GM12878 (cell line): ENCODE measurements at regions not wholly inside any gene's neighbourhood (a gene's known extent, or its start where the extent isn't known, plus 50 kb on each side); places are given as distances from the start of the nearest gene placed in this dataset.

Source experiments
- ATAC-seq: fragments of 200-7000 bp; cut with Tn5 transposase; 3 replicates; pipeline ENCODE4 v1.9.1; 2020; ENCODE audit warnings: mild to moderate bottlenecking, moderate library complexity
- BruUV-seq: library from RNA; stranded (reverse); fragments of 400-500 nt; replicated peaks from 2 replicates; lab custom pipeline; 2021; lab: Mats Ljungman, UMichigan
- CTCF ChIA-PET: fragments of 300-600 bp; sonication (Branson Sonifier 250); formaldehyde crosslinking; extraction: SDS; loops from one replicate; lab custom pipeline; 2021; ENCODE audit warnings: inconsistent platforms; lab: Yijun Ruan, JAX
- POLR2A ChIA-PET: fragments of 350-600 bp; formaldehyde crosslinking; extraction: SDS; loops from one replicate; lab custom pipeline; 2021; ENCODE audit warnings: inconsistent platforms; lab: Charles Lee
- RAD21 ChIA-PET: fragments of 300-600 bp; sonication (Branson Sonifier 250); formaldehyde crosslinking; loops from one replicate; lab custom pipeline; 2023; ENCODE audit warnings: antibody characterized with exemption; ENCODE audit not compliant: unreplicated experiment; lab: Charles Lee
- SMC1A ChIA-PET: fragments of 300-600 bp; sonication (Branson Sonifier 250); formaldehyde crosslinking; loops from one replicate; lab custom pipeline; 2023; ENCODE audit not compliant: unreplicated experiment, uncharacterized antibody; lab: Charles Lee
- DNase-seq: peaks from one replicate; pipeline ENCODE4 v3.0.0-alpha.2; 2011; ENCODE audit warnings: low read depth, low spot score
- FAIRE-seq: peaks from 3 replicates; lab custom pipeline; 2011; peaks lifted over from hg19 to GRCh38; lab: Jason Lieb, UNC
- H2AFZ ChIP-seq: 2 replicates; pipeline ENCODE4 v1.6.0; 2011; ENCODE audit warnings: low read depth, low read length, control low read depth; ENCODE audit not compliant: control insufficient read depth
- H3K27ac ChIP-seq: 2 replicates; pipeline ENCODE4 v1.5.1; 2011; ENCODE audit warnings: control low read depth; ENCODE audit not compliant: control insufficient read depth, insufficient read depth
- H3K27me3 ChIP-seq, 2 experiments: replicated peaks in 1 of 2; 2 replicates each; pipeline versions ENCODE4 v1.6.0 to v1.6.1; 2011; ENCODE audit warnings: low read length in 1 of 2; ENCODE audit not compliant: control insufficient read depth in 2 of 2, insufficient read depth in 2 of 2
- H3K36me3 ChIP-seq, 2 experiments: 2 replicates each; pipeline ENCODE4 v1.5.1; 2011; ENCODE audit warnings: low read length in 1 of 2; ENCODE audit not compliant: control insufficient read depth in 2 of 2, insufficient read depth in 2 of 2
- H3K4me1 ChIP-seq: 2 replicates; pipeline ENCODE4 v1.6.1; 2011; ENCODE audit warnings: mild to moderate bottlenecking, low read length, moderate library complexity, mixed read lengths; ENCODE audit not compliant: control insufficient read depth, insufficient read depth
- H3K4me2 ChIP-seq: 2 replicates; pipeline ENCODE4 v1.6.0; 2011; ENCODE audit warnings: control low read depth; ENCODE audit not compliant: control insufficient read depth, insufficient read depth
- H3K4me3 ChIP-seq: fragments of 200-600 bp; sonication (generic); 2 replicates; pipeline ENCODE4 v1.5.1; 2016
- H3K79me2 ChIP-seq: 2 replicates; pipeline ENCODE4 v1.6.0; 2011; ENCODE audit warnings: low read length; ENCODE audit not compliant: control insufficient read depth, insufficient read depth
- H3K9ac ChIP-seq: 2 replicates; pipeline ENCODE4 v1.8.0; 2011; ENCODE audit warnings: low read length, control low read depth, mixed read lengths; ENCODE audit not compliant: control insufficient read depth, insufficient read depth
- H3K9me3 ChIP-seq: replicated peaks from 3 replicates; pipeline ENCODE4 v1.5.1; 2011; ENCODE audit warnings: mild to moderate bottlenecking, low read length; ENCODE audit not compliant: control insufficient read depth, insufficient read depth
- H4K20me1 ChIP-seq: 2 replicates; pipeline ENCODE4 v1.6.0; 2011; ENCODE audit not compliant: control insufficient read depth, insufficient read depth
- BHLHE40 ChIP-seq, 2 experiments: fragments of 450-650 bp in 1 of 2; IDR thresholded peaks; 2 replicates each; pipeline ENCODE4 v1.6.1; 2011 to 2017; ENCODE audit warnings: low read depth in 2 of 2, borderline replicate concordance in 1 of 2, improper control_type of control experiment in 1 of 2, low read length in 1 of 2, mild to moderate bottlenecking in 1 of 2
- E2F4 ChIP-seq: IDR thresholded peaks from 2 replicates; pipeline ENCODE4 v1.6.1; 2012; ENCODE audit warnings: low read depth, low read length, improper control_type of control experiment
- EGR1 ChIP-seq, 2 experiments: IDR thresholded peaks; 1 replicate in 1 of 2; 2 replicates in 1 of 2; pipeline ENCODE4 v1.6.1; 2011 to 2012; ENCODE audit warnings: low read depth in 2 of 2, low read length in 2 of 2, borderline replicate concordance in 1 of 2, mild to moderate bottlenecking in 1 of 2, moderate library complexity in 1 of 2
- ESRRA ChIP-seq: IDR thresholded peaks from 2 replicates; pipeline ENCODE4 v1.6.1; 2012; ENCODE audit warnings: mild to moderate bottlenecking, low read length, improper control_type of control experiment
- EZH2 ChIP-seq: IDR thresholded peaks from 2 replicates; pipeline ENCODE4 v1.6.1; 2012; ENCODE audit warnings: low read depth, mild to moderate bottlenecking, control low read depth, inconsistent platforms, low read length, borderline replicate concordance; ENCODE audit not compliant: control insufficient read depth
- FOXK2 ChIP-seq: fragments of 450-650 bp; IDR thresholded peaks from 2 replicates; pipeline ENCODE4 v1.6.1; 2017; ENCODE audit warnings: mild to moderate bottlenecking, moderate library complexity
- MAX ChIP-seq: IDR thresholded peaks from 2 replicates; pipeline ENCODE4 v1.6.1; 2012; ENCODE audit warnings: low read depth, low read length, improper control_type of control experiment
- MYB ChIP-seq: fragments of 150-350 bp; IDR thresholded peaks from 2 replicates; pipeline ENCODE4 v1.6.1; 2014; ENCODE audit warnings: mild to moderate bottlenecking, low read depth, low read length, borderline replicate concordance
- POLR2AphosphoS2 ChIP-seq: IDR thresholded peaks from 2 replicates; pipeline ENCODE4 v1.6.1; 2011; ENCODE audit warnings: low read depth, mild to moderate bottlenecking, low read length, improper control_type of control experiment, moderate library complexity
- SIX5 ChIP-seq: IDR thresholded peaks from 2 replicates; pipeline ENCODE4 v1.6.1; 2011; ENCODE audit warnings: mild to moderate bottlenecking, low read depth, low read length, moderate library complexity; ENCODE audit not compliant: severe bottlenecking
- TAF1 ChIP-seq: IDR thresholded peaks from 2 replicates; pipeline ENCODE4 v1.6.1; 2011; ENCODE audit warnings: mild to moderate bottlenecking, low read depth, low read length, borderline replicate concordance
- YY1 ChIP-seq: IDR thresholded peaks from 2 replicates; pipeline ENCODE4 v1.6.1; 2011; ENCODE audit warnings: low read depth, mild to moderate bottlenecking, low read length
- WGBS: methylation state at CpG from one replicate; pipeline ENCODE4 v1.1.6; 2016; ENCODE audit warnings: low lambda C conversion rate; ENCODE audit not compliant: insufficient replicate concordance, insufficient coverage; ENCODE audit errors: missing lambda C conversion rate; 5-methylcytosine and 5-hydroxymethylcytosine counted together
- in situ Hi-C: fragments of 300-500 bp; cut with MboI; formaldehyde crosslinking; loops from 9 replicates; pipeline ENCODE4 v1.14.3; 2018; ENCODE audit warnings: mixed read lengths
- intact Hi-C: fragments of 100-400 bp; cut with micrococcal nuclease; formaldehyde crosslinking; loops from one replicate; pipeline ENCODE4 v1.14.2; 2022; ENCODE audit not compliant: unreplicated experiment
- TF ChIP-seq, protein P1 (sequence below): fragments of 450-650 bp; IDR thresholded peaks from 2 replicates; pipeline ENCODE4 v1.6.1; 2017; ENCODE audit warnings: mild to moderate bottlenecking
- TF ChIP-seq, protein P2 (sequence below): IDR thresholded peaks from 2 replicates; pipeline ENCODE4 v1.6.1; 2012; ENCODE audit warnings: low read depth, low read length, improper control_type of control experiment

DNA sequence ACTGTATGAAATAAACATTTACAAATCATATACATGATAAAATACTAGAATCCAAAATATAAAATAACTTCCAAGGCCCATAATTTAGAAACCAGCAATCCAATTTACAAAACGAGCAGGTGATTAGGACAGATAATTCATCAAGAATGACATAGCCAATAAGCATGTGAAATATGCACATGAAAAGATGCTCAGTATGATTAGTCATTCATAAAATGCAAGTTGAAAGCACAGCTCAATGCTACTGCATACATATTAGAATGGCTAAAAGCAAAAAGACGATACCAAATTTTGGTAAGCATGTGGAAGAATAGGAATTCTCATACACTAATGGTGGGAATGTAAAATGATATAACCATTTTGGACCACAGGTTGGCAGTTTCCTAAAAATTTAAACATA lies 837.2 kb upstream of the MIR17HG start:
- Histone ChIP-seq H3K9ac (no peak overlapping the region), H3K27me3 (no peaks in the 10 kb centered on the region), H3K79me2 (no peaks in the 10 kb centered on the region), H3K4me1 (no peaks in the 10 kb centered on the region), H3K27ac (no peak overlapping the region), H3K4me2 (no peak overlapping the region), H3K4me3 (no peak overlapping the region), H2AFZ (no peak overlapping the region), H3K36me3 (no peaks in the 10 kb centered on the region), H4K20me1 (no peaks in the 10 kb centered on the region), H3K9me3 (no peaks in the 10 kb centered on the region)
- POLR2A ChIA-PET = no interaction called here
- ATAC-seq = no peak
- RAD21 ChIA-PET = no interaction called here
- no peak for FAIRE-seq
- BruUV-seq = no TSS peak
- SMC1A ChIA-PET = no interaction called here
- CTCF ChIA-PET = no interaction called here
- in situ Hi-C loops (no loop called here), intact Hi-C loops (no loop called here)
- no peak for DNase-seq
- 0% methylated on average over 2 of the region's 2 CpGs for whole genome bisulfite sequencing
- TF ChIP-seq, protein P1, sequence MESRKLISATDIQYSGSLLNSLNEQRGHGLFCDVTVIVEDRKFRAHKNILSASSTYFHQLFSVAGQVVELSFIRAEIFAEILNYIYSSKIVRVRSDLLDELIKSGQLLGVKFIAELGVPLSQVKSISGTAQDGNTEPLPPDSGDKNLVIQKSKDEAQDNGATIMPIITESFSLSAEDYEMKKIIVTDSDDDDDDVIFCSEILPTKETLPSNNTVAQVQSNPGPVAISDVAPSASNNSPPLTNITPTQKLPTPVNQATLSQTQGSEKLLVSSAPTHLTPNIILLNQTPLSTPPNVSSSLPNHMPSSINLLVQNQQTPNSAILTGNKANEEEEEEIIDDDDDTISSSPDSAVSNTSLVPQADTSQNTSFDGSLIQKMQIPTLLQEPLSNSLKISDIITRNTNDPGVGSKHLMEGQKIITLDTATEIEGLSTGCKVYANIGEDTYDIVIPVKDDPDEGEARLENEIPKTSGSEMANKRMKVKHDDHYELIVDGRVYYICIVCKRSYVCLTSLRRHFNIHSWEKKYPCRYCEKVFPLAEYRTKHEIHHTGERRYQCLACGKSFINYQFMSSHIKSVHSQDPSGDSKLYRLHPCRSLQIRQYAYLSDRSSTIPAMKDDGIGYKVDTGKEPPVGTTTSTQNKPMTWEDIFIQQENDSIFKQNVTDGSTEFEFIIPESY = no peak
- TF ChIP-seq EGR1 (IDR thresholded peaks at IDR 0.05; ENCODE audit: borderline replicate concordance in 1 of 2, low read depth in 2 of 2, low read length in 2 of 2) (no peak), POLR2AphosphoS2 (no peak), MAX (no peak)

- POLR2A ChIA-PET = no interaction called here
- in situ Hi-C loops = no loop called here
- TF ChIP-seq FOXK2 (no peak), TAF1 (no peak), E2F4 (no peak), YY1 (no peak), ESRRA (no peak), MYB (no peak), SIX5 (no peak), BHLHE40 (IDR thresholded peaks at IDR 0.05; ENCODE audit: borderline replicate concordance in 1 of 2, low read depth in 2 of 2, low read length in 1 of 2) (no peak), EZH2 (no peak)
- TF ChIP-seq, protein P2, sequence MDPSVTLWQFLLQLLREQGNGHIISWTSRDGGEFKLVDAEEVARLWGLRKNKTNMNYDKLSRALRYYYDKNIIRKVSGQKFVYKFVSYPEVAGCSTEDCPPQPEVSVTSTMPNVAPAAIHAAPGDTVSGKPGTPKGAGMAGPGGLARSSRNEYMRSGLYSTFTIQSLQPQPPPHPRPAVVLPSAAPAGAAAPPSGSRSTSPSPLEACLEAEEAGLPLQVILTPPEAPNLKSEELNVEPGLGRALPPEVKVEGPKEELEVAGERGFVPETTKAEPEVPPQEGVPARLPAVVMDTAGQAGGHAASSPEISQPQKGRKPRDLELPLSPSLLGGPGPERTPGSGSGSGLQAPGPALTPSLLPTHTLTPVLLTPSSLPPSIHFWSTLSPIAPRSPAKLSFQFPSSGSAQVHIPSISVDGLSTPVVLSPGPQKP = no peak
Measured at GRCh38 chr13:90511903-90512302, 835.6 kb upstream of the MIR17HG start.

More at GRCh38 chr13:90511903-90512302, 835.6 kb upstream of the MIR17HG start:
- no peaks in the 10 kb centered on the region for H3K4me1 ChIP-seq
- RAD21 ChIA-PET = no interaction called here
- no peak overlapping the region for H3K27ac ChIP-seq
- no peaks in the 10 kb centered on the region for H3K79me2 ChIP-seq
- no TSS peak for BruUV-seq
- WGBS = 6% methylated on average over 2 of the region's 2 CpGs
- no peak overlapping the region for H3K9ac ChIP-seq
- CTCF ChIA-PET = no interaction called here
- no peaks in the 10 kb centered on the region for H4K20me1 ChIP-seq
- H3K4me3 ChIP-seq = no peak overlapping the region
- no peak for ATAC-seq
- no peak overlapping the region for H2AFZ ChIP-seq
- no peak for DNase-seq
- no peaks in the 10 kb centered on the region for H3K27me3 ChIP-seq
- no peak overlapping the region for H3K4me2 ChIP-seq
- no peaks in the 10 kb centered on the region for H3K9me3 ChIP-seq
- intact Hi-C loops = no loop called here
- SMC1A ChIA-PET = no interaction called here
- H3K36me3 ChIP-seq = no peaks in the 10 kb centered on the region
- no peak for FAIRE-seq
